Suppressor macrophage treated with lipopolysaccharide for 4 hours (primary cell): ENCODE measurements at regions not wholly inside any gene's neighbourhood (a gene's known extent, or its start where the extent isn't known, plus 50 kb on each side); places are given as distances from the start of the nearest gene placed in this dataset.
A peak's percentile ranks its signal among the peaks of the same experiment; 100 is the strongest.
"Not testable (repeated sequence)": the region's sequence is repeated elsewhere in the genome, so short reads cannot be mapped to it uniquely, and the experiment has no call there.

Experiments
- DNase-seq: peaks from one replicate; pipeline ENCODE4 v3.0.0-alpha.2; 2020

DNA sequence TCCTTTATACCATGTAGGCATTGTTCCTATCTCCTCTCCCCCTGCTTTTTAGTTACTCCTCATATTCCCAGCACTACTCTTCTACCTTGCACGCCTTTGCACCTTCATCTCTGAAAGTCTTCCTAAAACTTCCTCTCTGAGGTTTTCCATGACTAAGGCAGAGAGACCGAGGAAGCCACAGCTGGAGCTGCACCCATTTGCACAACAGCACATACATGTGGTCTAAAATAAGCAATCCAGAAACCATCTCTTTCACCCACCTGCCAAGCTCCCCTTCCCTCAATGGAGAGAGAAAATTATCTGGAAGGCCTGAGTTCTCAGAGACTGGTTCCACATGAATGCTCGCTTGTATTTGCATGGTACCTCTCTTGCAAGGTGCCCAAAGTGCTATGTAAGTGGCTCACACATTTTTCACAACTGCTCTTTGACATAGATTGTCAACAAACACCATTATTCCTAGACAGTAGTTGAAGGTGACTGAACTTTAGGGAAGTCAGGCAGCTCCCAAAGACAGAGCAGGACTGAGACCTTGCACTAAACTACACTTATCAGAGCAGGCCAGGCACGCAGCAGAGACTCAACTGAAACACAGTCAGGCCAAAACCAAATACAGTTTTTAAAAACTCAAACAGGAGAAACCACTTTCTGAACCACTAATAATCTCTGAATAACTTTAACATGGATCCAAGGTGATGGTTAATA, 313.2 kb downstream of the TFAP2A start:
- DNase-seq = no peak

DNA sequence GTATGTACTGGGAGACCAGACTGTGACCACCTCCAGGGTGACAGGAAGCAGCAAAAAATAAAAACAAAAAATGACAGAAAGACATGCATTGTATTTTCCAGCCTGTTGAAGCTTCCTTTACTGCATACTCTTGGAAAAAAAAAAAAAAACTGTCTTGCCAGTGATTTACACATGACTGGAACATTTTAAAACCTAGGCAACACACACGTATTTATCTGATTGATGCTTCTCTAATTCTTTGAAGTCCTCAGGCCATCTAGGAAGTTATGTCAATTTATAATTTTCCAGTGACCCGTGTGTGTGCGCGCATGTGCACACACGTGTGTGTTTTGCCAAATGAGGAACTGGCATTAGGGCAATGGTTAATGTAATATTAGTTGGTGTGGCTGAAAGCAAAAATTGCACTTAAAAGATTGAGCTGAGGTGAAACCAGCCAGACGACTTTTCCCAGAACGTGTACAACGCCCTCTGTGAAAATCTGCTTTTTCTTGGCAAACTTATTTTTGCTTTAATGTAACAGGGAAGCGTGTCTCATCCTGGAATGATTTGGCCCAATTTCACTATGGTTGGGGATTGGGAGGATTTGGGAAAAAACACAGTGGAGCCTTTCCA, 315.2 kb downstream of the TFAP2A start:
- DNase-seq = no peak

DNA sequence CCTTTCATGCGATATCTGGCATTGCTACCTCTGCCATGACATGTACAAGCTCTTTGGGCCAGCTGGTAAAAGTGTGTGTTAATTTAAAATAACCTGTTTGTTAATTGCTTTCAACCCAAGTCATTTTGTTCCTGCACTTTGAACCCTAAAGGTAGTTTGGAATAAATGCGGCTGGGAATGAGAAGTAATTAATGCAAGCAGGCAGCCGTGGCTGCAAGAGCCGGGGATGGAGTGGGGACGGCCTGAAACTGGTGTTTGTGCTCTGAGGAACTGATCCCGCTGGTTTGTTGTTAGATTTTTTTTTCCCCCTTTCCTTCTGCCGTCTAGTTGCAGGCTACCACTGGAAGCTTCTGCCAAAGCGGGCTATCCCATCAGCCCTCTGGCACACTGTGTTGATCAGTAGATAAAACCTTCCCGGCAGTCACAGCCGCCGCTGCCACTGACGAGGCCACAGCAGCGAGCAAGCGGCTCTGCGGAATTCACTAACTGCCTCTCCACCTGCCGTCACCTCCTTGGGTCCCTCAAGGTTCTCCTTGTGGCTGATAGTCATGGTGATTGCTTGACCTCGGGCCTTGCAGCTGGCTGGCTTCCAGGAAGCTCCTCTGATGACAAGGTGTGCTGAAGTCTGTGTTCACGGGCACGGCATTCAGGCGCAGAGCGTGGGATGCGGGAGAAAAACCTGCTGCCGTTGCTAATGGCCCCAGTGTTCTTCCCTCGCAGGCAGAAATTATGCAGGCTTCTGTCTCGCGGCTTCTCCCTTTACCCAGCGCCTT, 315.9 kb downstream of the TFAP2A start:
- DNase-seq = no peak

DNA sequence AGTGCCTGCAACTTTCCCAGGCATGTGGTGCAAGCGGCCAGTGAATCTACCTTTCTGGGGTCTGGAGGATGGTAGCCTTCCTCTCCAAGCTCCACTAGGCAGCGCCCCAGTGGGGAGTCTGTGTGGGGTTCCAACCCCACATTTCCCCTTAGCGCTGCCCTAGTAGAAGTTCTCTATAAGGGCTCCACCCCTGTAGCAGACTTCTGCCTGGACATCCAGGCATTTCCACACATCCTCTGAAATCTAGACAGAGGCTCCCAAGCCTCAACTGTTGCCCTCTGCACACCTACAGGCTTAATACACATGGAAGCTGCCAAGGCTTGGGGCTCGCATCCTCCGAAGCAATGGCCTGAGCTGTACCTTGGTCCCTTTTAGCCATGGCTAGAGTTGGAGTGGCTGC, 321.6 kb downstream of the TFAP2A start:
- DNase-seq = no peak

DNA sequence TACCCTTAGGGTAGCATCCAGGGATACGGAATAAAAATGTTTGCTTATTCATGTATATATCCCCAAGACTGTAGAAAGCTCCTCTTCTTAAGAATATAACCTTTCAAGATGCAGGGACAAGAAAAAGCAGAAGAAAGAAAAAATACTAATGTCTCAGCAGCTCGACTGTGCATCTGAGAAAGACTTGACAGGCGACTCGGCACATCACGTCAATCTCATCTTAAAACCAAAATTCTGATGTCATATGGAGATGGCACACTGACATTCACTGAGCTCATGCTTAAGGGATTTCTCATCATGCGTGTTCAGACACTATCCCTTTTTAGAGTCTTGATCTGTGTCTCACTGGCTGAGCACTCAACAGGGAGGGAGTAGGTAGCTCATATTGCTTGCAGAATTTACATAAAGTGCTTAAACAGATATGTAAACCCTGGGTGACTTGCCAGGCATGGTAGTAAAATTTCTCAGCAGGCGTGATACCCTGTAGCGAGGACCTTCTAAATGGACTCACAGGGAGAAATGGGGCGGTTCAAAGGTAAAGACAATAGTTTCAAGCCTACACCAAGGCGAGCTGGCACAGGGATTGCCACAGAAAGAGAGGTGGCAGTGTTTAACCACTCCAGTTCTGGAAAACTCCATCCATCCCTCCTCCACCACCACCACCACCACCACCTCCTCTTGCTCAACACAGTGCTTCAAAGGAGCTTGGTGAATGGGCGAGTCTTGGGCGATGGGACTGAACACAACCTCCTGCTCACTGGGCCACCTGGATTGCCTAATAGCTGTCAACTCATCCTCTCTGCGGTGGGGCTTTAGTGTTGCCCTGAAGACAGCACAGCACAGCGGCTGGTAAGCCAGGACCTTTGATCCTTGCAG, 330.5 kb downstream of the TFAP2A start:
- DNase-seq = peak; percentile 27

DNA sequence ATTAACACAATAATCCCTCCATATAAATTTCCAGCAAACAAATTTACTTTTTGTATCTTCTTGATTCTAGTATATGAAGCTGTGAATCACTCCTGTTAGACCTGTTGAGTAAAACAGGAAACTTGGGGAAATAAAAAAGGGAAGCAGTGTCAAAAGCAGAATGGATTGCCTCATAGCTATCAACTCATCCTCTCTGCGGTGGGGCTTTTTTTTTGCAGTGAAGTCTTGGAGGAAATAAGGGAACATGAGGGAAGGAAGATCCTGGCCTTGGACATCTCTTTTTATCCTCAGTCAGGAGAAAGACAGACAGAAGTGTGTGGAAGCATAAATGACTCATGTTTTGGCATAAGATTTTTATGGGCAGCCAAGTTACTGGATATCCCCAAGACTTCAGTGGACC, 332.5 kb downstream of the TFAP2A start:
- peak; percentile 94 for DNase-seq

DNA sequence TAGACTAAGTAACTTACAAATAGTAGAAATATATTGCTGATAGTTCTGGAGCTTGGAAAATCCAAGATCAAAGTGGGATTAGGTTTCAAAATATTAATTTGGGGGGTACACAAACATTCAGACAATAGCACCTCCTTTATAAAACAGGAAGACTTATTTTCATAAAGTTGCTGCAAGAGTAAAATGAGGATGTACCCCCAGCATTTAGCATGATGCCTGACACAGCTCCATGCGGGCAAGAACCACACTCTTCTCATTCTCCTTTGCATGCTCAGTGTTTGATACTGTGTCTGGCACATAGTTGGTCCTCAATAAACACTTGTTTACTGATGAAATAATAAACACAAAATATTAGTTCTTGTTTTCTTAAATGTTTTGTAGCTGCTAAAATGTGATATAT, 332.9 kb downstream of the TFAP2A start:
- no peak for DNase-seq

DNA sequence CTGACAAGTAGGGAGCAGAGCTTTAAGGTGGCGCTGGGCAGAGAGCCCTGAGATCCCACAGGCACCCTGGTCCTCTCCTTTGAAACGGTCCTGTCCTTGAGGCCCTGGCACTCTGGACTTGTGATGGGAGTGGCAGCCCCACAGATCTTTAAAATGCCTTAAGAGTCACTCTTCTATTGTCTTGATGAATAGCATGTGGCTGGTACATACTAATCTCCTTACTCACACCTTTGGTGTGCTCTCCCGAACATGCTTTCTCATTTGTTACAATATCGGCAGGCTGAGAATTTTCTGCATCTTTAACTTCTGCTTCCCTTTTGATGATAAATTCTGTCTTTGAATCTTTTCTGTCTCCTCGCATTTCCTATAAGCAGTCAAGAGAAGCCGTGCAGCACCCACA, 333.8 kb downstream of the TFAP2A start:
- no peak for DNase-seq

DNA sequence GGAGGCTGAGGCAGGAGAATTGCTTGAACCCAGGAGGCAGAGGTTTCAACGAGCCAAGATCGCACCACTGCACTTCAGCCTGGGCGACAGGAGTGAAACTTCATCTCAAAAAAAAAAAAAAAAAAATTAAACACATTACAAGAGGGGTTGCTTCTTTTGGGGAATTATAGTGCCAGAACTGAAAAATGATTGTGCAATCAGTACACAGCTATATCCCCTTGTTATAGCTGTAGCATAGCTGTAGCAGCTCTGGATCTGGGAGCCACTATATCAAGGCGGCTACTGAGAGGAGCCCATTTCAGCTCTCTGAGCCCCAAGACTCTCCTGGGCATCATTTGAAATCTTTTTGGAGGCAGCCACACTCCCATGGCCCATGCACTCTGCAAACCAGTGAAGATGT, 334.3 kb downstream of the TFAP2A start:
- DNase-seq = no peak

DNA sequence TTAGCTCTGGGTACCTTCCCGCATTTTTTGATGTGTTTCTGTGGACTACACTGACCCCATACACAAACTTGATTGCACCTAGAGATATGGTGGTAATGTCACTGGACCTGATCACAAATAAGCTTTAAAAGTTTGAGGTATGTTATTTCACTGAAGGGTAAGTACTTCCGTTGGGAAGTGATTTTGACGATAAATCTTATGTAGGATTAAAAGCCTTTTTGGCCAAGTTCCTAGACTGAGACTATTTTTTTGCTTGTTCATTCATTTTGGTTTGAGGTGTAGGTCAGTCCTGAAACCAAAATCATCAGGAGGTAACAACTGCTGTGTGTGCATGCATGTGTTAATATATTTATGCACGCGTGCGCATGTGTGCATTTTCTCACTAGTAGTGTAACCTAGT, 336.3 kb downstream of the TFAP2A start:
- DNase-seq = no peak

DNA sequence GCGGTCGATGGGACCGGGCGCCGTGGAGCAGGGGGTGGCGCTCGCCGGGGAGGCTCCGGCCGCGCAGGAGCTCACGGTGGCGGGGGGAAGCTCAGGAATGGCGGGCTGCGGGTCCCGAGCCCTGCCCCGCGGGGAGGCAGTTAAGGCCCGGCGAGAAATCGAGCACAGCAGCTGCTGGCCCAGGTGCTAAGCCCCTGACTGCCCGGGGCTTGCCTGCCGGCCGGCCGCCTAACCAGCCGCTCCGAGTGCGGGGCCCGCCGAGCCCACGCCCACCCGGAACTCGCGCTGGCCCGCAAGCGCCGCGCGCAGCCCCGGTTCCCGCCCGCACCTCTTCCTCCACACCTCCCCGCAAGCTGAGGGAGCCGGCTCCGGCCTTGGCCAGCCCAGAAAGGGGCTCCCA, 340.1 kb downstream of the TFAP2A start:
- not testable (repeated sequence) for DNase-seq

DNA sequence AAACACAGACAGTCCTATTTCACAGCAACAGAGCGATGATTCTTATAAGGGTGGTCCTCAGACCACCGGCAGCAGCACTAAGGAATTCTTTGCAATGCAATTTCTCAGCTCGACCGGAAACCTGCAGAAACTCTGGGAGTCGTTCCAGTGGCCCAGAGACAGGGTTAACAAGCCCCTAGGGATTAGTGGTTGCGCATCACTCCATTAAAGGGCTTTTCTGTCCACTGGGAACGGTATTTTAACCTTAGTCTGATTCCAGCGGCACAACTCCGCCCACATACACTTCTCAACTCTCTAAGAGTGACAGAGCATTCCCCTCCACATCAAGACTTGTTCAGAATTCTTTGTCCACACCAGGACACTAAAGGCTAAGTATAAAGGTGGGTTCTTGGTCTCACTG, 341.5 kb downstream of the TFAP2A start:
- DNase-seq = no peak

DNA sequence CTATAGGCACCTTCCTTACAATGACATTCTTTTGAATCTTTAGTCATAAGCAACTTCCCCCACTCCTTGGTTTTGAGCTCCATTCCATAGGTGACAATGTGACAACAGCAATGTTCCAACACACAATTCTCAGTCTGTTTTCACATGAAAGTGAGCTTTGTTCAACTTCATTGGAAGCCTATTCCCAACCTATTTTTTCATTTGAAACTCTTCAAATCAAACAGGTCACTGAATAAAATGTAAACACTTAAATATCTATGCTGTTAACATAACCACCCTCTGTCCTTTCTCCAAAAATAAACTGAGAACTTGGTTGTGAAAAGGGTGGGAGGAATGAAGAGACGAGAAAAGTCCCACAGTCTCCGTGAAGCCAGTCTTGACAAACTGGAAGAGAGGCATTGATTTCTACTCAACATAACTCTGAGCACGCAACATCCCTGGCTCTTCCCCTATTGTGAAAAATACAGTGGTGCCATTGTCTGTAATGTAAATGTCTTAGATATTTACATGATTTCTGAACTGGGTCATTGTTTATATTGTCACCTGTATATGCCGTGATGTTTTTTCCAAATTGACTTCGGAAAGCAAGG, 343.1 kb downstream of the TFAP2A start:
- no peak for DNase-seq

DNA sequence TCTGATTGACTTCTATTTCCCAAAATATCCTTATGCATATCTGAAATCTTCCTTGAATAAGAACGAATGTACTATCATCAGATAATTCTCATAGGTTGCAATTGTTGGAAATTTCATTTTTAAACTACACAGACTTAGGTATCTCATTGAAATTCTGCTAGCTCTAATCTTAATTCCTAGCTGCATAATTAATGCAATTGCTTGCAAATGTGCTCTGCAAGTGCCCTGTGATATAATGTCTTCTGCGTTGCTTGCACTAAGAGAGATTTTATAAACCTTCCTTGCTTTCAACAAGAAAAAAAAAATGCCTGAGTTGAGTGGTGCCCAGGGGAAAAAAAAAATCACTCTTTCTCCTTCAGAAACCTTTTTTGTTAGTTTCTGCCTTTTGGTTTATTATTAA, 354.9 kb downstream of the TFAP2A start:
- DNase-seq = no peak

DNA sequence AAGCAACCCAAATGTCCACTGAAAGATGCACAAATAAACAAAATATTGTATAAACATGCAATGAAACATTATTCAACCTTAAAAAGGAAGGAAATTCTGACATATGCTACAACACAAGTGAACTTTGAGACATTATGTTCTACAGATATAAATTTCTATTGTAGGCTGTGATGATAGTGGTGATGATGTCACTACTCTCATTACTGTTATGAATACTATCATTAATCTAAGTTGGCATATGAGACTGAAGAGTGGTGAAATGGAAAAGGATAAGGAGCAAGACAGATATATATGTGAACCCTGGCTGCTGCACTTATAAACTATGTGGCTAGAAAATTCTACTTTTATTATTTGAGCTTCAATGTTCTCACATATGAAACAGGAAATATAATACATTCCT, 360.2 kb downstream of the TFAP2A start:
- no peak for DNase-seq

DNA sequence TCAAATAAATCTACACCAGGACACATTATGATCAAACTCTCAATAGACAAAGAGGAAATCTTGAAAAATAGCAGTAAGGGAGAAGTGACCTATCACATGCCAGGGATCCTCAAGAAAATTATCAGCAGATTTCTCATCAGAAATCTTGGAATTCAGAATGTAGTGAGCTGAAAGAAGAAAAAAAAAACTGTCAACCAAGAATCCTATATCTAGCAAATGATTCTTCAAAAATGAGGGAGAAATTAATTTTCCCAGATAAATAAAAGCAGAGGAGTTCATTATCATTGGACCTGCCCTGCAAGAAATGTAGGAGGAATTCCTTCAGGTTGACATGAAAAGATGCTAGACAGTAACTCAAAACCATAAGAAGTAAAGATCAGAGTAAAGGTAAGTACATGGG, 363.6 kb downstream of the TFAP2A start:
- DNase-seq = no peak

DNA sequence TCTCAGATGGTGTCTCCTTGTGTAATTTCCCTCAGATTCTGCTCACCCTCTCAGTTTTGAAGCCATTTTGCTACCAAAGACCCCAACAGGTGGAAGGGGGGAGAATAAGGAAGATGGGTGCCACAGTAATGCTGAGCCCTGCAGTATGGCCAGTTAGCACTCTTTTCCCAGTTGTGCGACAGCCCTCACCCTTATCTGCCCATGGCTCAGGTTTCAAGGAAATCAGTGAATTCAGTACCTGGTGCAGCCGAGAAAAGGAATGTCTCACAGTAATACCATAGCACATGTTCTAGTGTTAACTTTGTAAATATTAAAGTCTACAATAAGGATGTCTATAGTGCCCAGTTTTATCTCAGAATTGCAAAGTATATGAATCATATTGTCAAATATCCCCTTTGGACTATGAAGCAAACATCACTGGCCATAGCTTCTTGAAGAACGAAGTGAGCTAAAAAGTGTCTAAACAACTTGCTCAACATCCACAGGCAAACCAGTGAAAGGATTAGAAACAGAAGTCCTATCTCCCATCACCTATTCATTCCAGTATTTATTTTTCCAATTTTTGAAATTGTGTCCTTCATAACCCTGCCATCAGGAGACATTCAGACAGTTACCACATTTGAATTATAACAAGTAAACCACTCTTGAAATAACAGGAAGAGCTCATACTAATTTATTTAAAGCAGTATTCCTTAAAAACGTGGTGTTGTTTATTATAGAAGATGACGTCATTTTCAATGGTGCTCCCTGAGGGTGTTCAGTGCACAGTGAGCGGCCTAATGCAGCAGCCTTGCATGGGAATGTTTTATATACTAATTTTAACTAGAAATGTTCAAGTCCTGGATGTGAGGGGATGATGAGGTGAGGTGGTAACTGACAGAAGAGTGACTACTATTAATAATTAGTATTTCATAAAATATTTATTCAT, 366.2 kb downstream of the TFAP2A start:
- no peak for DNase-seq

DNA sequence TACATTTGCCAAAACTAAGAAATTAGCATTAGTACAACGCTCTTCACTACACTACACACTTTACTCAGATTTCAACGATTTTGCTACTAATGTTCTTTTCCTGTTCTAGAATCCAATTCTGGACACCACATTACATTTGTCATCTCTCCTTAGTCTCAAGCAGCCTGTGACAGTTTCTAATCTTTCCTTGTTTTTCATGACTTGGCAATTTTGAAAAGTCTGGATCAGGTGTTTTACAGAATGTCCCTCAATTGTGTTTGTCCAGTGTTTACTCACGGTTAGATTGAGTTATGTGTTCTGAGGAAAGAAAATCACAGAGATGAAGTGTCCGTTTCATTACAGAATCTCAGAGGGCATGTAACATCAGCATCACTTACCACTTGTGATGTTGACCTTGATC, 372.6 kb downstream of the TFAP2A start:
- DNase-seq = no peak

DNA sequence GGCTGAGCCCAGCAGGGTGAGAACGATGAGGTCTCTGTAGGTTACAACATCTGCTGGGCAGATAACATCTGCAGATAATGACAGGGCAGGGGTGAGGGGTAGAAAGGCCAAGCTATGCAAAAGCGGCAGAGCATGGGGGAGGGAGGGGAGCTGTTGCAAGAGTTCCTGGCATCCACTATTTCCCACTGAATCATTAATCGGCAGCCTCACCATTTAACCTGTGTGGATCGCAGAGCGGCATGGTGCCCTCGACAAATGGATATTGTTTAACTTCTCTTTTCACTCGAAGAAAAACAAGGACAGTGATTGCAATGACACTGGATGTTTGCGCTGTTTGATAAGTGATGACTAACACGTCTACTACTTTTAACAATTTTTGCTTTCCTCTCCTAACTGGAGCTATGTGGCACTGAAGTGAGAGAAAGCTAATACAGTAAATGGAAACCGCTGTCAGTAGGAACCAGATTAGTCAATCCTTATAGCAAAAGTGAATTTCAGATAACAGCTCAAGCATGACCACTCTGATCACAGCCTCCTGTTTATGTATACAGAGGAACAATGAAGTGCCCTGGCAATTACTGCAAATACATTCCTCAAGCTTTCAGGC, 381.5 kb downstream of the TFAP2A start:
- no peak for DNase-seq

DNA sequence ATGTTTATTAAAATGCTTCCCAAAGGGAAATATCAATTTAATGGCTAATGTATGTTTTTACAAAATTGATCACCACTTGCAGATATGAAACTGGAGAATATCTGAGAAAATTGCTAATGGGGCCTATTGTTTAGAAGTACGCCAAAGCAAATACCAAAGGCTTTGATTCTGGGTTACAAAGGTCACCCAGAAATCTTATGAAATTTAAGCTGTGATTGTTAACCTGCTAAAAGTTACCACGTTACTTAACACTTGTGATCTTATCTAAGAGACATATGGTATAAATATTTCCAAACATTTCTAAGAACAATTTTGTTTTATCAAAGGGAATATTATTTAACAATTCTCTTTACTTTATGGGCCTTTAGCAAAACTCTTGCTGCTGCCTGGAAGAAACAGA, 383.3 kb downstream of the TFAP2A start:
- DNase-seq = no peak

DNA sequence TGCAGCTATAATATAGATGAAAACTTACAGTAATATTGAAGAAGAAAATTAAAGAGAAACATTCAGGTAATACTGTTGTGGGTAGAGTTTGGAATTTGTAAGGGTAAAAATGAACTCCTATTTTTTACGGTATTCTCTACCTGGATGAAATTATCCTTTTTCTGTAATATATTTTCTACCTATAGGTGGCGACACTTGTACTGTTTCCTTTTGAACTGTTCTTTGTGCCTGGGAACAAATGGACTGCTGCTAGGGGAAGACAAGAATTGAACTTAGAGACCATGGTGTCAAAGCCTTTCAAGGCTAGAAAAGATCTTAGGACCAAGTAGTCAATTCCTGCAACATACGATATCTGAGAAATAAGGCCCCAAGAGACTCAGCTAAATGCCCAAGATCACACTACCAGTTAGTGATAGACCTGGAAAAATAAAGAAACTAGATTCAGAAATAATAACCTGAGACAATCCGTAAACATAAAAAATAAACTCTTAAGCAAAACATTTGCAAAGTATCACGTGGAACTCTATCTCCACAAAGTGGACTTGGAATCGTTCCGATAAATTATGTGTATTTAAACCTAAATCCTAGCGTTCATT, 383.8 kb downstream of the TFAP2A start:
- peak; percentile 56 for DNase-seq
